A549 (cell line): ENCODE measurements at regions not wholly inside any gene's neighbourhood (a gene's known extent, or its start where the extent isn't known, plus 50 kb on each side); places are given as distances from the start of the nearest gene placed in this dataset.

Experiments
- CEBPB ChIP-seq, 2 experiments: fragments of >200 bp in 1 of 2; sonication (Bioruptor Twin) in 1 of 2; formaldehyde crosslinking in 1 of 2; IDR thresholded peaks; 2 replicates each; pipeline ENCODE4 v1.6.1; 2012 to 2016
- EHF ChIP-seq: fragments of 250-450 bp; sonication (Bioruptor Pico); IDR thresholded peaks from 2 replicates; pipeline ENCODE4 v1.5.0; 2020; ENCODE audit warnings: mild to moderate bottlenecking
- EP300 ChIP-seq, 2 experiments: fragments of >200 bp; sonication (Bioruptor Twin); formaldehyde crosslinking; IDR thresholded peaks; 2 replicates in 1 of 2; 3 replicates in 1 of 2; pipeline ENCODE4 v1.6.1; 2016 to 2017
- JUN ChIP-seq, 2 experiments: fragments of >200 bp; sonication (Bioruptor Twin); formaldehyde crosslinking; IDR thresholded peaks; 2 replicates in 1 of 2; 3 replicates in 1 of 2; pipeline ENCODE4 v1.6.1; 2016 to 2017
- RFX5 ChIP-seq: fragments of 450-650 bp; IDR thresholded peaks from 2 replicates; pipeline ENCODE4 v1.7.1; 2014; ENCODE audit warnings: antibody characterized with exemption, mild to moderate bottlenecking, moderate library complexity
- TF ChIP-seq, protein P1 (sequence below): fragments of >200 bp; sonication (Bioruptor Twin); formaldehyde crosslinking; IDR thresholded peaks from 3 replicates; pipeline ENCODE4 v1.5.1; 2016
- TF ChIP-seq, protein P2 (sequence below): fragments of 200-600 bp; sonication (generic); IDR thresholded peaks from 2 replicates; pipeline ENCODE4 v1.6.1; 2016; ENCODE audit warnings: antibody characterized with exemption, mild to moderate bottlenecking, moderate library complexity
- TF ChIP-seq, protein P3 (sequence below): fragments of 250-450 bp; sonication (Bioruptor Pico); IDR thresholded peaks from 2 replicates; pipeline ENCODE4 v1.5.0; 2021; ENCODE audit warnings: mild to moderate bottlenecking, moderate library complexity, borderline replicate concordance

DNA sequence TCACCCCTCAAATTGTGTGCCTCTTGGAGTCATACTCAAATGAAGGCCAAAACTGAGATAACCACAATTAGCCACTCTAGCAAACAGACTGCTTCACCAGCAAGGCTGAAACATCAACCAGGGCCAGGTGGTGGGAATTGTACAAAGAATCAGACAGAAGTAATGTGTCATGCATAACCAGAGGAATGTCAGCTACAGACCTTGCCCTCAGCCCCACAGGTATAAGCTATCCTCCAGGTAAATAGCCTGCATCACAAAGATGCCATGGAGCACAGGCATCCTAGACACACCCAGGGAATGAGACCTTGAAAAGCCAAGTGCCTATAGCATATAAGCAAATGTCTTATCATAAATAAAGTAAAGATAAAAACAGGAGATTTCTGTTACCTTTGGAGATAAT is 242.7 kb downstream of the CETN3 start:
- TF ChIP-seq JUN (IDR thresholded peaks at IDR 0.05) (no peak), RFX5 (no peak), EP300 (IDR thresholded peaks at IDR 0.05) (no peak), EHF (no peak), CEBPB (IDR thresholded peaks at IDR 0.05) (no peak)
- TF ChIP-seq, protein P1, sequence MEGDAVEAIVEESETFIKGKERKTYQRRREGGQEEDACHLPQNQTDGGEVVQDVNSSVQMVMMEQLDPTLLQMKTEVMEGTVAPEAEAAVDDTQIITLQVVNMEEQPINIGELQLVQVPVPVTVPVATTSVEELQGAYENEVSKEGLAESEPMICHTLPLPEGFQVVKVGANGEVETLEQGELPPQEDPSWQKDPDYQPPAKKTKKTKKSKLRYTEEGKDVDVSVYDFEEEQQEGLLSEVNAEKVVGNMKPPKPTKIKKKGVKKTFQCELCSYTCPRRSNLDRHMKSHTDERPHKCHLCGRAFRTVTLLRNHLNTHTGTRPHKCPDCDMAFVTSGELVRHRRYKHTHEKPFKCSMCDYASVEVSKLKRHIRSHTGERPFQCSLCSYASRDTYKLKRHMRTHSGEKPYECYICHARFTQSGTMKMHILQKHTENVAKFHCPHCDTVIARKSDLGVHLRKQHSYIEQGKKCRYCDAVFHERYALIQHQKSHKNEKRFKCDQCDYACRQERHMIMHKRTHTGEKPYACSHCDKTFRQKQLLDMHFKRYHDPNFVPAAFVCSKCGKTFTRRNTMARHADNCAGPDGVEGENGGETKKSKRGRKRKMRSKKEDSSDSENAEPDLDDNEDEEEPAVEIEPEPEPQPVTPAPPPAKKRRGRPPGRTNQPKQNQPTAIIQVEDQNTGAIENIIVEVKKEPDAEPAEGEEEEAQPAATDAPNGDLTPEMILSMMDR: no peak
- TF ChIP-seq, protein P2, sequence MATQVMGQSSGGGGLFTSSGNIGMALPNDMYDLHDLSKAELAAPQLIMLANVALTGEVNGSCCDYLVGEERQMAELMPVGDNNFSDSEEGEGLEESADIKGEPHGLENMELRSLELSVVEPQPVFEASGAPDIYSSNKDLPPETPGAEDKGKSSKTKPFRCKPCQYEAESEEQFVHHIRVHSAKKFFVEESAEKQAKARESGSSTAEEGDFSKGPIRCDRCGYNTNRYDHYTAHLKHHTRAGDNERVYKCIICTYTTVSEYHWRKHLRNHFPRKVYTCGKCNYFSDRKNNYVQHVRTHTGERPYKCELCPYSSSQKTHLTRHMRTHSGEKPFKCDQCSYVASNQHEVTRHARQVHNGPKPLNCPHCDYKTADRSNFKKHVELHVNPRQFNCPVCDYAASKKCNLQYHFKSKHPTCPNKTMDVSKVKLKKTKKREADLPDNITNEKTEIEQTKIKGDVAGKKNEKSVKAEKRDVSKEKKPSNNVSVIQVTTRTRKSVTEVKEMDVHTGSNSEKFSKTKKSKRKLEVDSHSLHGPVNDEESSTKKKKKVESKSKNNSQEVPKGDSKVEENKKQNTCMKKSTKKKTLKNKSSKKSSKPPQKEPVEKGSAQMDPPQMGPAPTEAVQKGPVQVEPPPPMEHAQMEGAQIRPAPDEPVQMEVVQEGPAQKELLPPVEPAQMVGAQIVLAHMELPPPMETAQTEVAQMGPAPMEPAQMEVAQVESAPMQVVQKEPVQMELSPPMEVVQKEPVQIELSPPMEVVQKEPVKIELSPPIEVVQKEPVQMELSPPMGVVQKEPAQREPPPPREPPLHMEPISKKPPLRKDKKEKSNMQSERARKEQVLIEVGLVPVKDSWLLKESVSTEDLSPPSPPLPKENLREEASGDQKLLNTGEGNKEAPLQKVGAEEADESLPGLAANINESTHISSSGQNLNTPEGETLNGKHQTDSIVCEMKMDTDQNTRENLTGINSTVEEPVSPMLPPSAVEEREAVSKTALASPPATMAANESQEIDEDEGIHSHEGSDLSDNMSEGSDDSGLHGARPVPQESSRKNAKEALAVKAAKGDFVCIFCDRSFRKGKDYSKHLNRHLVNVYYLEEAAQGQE: no peak
- TF ChIP-seq, protein P3, sequence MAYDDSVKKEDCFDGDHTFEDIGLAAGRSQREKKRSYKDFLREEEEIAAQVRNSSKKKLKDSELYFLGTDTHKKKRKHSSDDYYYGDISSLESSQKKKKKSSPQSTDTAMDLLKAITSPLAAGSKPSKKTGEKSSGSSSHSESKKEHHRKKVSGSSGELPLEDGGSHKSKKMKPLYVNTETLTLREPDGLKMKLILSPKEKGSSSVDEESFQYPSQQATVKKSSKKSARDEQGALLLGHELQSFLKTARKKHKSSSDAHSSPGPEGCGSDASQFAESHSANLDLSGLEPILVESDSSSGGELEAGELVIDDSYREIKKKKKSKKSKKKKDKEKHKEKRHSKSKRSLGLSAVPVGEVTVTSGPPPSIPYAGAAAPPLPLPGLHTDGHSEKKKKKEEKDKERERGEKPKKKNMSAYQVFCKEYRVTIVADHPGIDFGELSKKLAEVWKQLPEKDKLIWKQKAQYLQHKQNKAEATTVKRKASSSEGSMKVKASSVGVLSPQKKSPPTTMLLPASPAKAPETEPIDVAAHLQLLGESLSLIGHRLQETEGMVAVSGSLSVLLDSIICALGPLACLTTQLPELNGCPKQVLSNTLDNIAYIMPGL (CRISPR knock-in tag): no peak
